T-helper 2 cell treated with Interferon-gamma antibody and Interleukin-4, amounts not matched to agents 5 μg/mL and 100 μg/mL, for 36 hours (primary cell): ENCODE measurements at regions not wholly inside any gene's neighbourhood (a gene's known extent, or its start where the extent isn't known, plus 50 kb on each side); places are given as distances from the start of the nearest gene placed in this dataset.

Experiments
- DNase-seq: peaks from one replicate; pipeline ENCODE4 v3.0.0; 2021; ENCODE audit warnings: low spot score
- H3K27ac Mint-ChIP-seq: one replicate; pipeline ENCODE4 v1.8.0; 2021; ENCODE audit warnings: mild to moderate bottlenecking, mixed read lengths
- H3K27me3 Mint-ChIP-seq: one replicate; pipeline ENCODE4 v1.8.0; 2021; ENCODE audit warnings: low read depth, mixed read lengths
- H3K36me3 Mint-ChIP-seq: one replicate; pipeline ENCODE4 v1.8.0; 2021; ENCODE audit warnings: low read depth, mixed read lengths
- H3K4me1 Mint-ChIP-seq: one replicate; pipeline ENCODE4 v1.8.0; 2021; ENCODE audit warnings: low read depth, mixed read lengths
- H3K4me3 Mint-ChIP-seq: one replicate; pipeline ENCODE4 v1.8.0; 2022; ENCODE audit warnings: mild to moderate bottlenecking, moderate library complexity, mixed read lengths
- H3K9me3 Mint-ChIP-seq: one replicate; pipeline ENCODE4 v1.8.0; 2021; ENCODE audit warnings: mixed read lengths

DNA sequence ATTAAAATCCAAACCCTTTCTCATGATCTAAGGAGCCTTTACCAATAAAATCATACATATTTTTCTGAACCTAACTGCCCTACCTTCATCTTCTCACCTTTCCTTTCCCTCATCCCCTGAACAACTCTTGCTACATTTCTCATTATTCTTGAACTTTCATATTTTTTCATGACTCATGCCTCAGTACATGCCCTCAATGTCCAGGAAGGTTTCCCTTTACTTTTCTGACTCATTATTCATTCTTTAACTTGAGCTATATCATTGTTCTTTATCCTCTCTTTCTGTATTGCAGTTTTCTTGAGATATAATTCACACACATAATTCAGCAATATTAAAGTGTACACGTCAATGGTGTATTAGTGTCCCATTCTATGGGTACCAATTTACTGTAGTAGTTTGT is 231.0 kb downstream of the ALG10B start:
- no peaks in the 10 kb centered on the region for H3K27me3 Mint-ChIP-seq
- H3K36me3 Mint-ChIP-seq, result no peaks in the 10 kb centered on the region
- no peak overlapping the region for H3K27ac Mint-ChIP-seq
- no peak overlapping the region for H3K4me3 Mint-ChIP-seq
- no peaks in the 10 kb centered on the region for H3K4me1 Mint-ChIP-seq
- H3K9me3 Mint-ChIP-seq, result peaks cover 47% of the 10 kb centered on the region
- no peak for DNase-seq

DNA sequence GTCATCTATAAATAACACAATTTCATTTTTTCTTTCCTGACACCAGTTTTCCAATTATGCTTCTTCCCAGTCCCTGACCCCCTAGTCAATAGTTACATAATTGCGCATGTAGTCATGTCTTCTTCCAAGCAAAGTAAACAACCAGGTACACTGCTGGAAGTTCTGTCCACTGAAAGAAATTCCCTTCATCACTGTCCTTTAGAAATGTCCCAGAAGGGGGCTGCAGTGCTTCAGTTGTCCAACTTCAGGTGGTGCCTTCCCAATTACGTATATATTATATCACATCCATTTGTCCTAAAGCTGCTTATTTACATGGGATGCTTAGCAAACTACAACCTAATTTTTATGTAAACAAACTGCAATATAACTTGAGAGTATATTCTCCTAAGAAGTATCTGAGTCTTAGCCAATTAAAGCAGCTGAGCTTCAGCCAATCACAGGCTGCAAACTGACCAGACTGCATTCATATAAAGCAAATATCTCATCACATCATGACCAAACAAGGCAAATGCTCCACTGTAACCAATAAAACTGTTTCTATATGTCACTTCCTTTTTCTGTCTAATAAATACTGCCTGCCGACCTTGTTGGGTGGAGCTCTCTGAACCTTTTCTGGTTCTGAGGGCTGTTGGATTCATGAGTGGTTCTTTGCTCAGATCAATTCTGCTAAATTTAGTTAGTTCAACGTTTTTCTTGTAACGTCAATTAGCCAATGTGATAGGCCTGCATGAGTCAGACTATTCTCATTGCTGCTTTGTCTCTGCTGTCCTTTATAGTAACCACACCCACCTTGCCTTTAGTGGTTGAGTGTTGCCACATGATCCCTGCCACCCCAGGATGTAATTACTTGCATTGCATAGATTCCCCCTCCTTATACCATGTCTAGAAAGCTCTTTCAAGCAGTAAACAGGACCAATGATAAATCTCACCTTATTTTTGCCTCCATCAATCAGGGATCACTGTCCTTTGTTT is 239.3 kb downstream of the ALG10B start:
- no peaks in the 10 kb centered on the region for H3K4me1 Mint-ChIP-seq
- H3K27ac Mint-ChIP-seq, result no peak overlapping the region
- no peaks in the 10 kb centered on the region for H3K27me3 Mint-ChIP-seq
- peaks cover 34% of the 10 kb centered on the region for H3K9me3 Mint-ChIP-seq
- no peak for DNase-seq
- no peak overlapping the region for H3K4me3 Mint-ChIP-seq
- H3K36me3 Mint-ChIP-seq, result no peaks in the 10 kb centered on the region

DNA sequence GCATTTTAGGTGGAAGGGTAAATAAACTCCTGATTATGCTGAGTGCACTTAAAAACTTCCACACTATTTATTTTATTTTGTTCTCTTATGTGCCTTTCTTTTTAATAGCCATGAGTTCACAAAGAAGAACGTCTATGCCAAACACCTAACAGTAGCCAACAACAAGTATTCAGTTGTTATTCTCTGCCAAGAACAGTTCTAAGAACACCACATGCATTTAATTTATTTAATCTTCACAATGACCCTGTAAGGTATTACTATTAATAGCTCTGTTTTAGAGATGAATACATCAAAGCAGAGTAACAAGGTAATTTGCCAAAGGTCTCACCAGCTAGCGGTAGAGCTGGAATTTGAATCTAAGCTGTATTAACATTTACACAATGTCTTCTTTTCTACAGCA is 240.1 kb downstream of the ALG10B start:
- no peaks in the 10 kb centered on the region for H3K36me3 Mint-ChIP-seq
- no peak overlapping the region for H3K27ac Mint-ChIP-seq
- H3K27me3 Mint-ChIP-seq, result no peaks in the 10 kb centered on the region
- no peak overlapping the region for H3K4me3 Mint-ChIP-seq
- no peaks in the 10 kb centered on the region for H3K4me1 Mint-ChIP-seq
- H3K9me3 Mint-ChIP-seq, result peaks cover 26% of the 10 kb centered on the region
- no peak for DNase-seq

DNA sequence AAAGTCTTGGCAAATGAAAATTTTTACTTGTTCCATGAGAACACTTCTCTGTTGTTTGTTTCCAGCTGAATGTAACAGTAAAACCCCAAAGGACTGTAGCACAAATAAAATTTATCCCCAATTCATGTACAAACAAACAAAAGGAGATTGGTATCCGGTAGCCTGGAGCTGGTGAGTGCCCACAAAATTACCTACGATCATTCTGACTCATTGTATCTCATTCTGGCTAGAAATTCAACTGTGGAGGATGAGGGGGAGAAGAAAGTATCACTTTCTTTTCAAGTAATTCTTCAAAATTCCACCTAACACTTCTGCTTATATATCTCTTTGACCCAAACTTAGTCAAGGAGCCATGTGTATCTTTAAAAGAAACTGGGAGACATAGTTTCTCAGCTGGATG is 268.5 kb downstream of the ALG10B start:
- H3K4me3 Mint-ChIP-seq, result no peak overlapping the region
- no peaks in the 10 kb centered on the region for H3K27me3 Mint-ChIP-seq
- DNase-seq, result no peak
- peaks cover 31% of the 10 kb centered on the region for H3K9me3 Mint-ChIP-seq
- H3K4me1 Mint-ChIP-seq, result no peaks in the 10 kb centered on the region
- H3K27ac Mint-ChIP-seq, result no peak overlapping the region
- H3K36me3 Mint-ChIP-seq, result no peaks in the 10 kb centered on the region

DNA sequence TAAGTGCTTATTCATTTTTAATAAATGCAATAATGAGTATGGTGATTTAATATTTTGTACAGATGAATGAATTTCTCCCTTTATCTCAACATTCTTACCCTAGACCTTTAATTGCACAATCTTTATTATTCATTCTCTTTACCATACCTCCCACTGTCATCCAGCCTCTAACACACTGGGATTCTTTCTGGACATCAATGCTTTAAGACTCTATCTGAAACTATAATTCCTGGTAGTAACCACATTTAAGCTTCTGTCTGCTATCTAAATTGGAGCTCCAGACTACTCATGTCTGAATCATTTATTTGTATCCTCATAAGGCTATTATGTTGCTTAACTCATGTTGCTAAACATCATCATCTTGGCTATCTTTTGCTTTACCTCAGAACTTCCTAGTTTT is 270.2 kb downstream of the ALG10B start:
- DNase-seq, result no peak
- no peaks in the 10 kb centered on the region for H3K27me3 Mint-ChIP-seq

DNA sequence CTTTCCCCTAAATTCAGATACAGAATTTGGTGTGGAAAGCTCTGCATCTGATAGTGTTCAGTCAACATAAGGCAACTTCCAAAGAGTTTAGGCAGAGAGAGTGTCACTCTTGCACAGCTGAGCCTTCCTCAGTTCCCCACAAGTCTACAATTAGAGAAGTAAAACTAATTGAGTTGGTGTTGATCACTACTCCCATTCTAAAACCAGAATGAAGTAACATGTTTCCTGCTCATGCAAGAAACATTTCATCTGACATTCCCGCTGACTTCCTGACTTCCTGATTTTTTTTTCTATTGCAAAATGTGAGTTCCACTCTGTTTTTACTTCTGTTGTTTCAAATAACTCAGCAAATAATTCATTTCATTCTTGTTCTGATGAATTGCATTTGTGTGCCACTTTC is 271.0 kb downstream of the ALG10B start:
- Mint-ChIP-seq H3K27ac (no peak overlapping the region), H3K36me3 (no peaks in the 10 kb centered on the region), H3K4me3 (no peak overlapping the region), H3K9me3 (peaks cover 30% of the 10 kb centered on the region), H3K27me3 (no peaks in the 10 kb centered on the region), H3K4me1 (no peaks in the 10 kb centered on the region)
- no peak for DNase-seq

More for the DNA sequence above, 270.2 kb downstream of the ALG10B start:
- H3K9me3 Mint-ChIP-seq, result peaks cover 31% of the 10 kb centered on the region
- H3K36me3 Mint-ChIP-seq, result no peaks in the 10 kb centered on the region
- no peak overlapping the region for H3K4me3 Mint-ChIP-seq
- no peaks in the 10 kb centered on the region for H3K4me1 Mint-ChIP-seq
- no peak overlapping the region for H3K27ac Mint-ChIP-seq

DNA sequence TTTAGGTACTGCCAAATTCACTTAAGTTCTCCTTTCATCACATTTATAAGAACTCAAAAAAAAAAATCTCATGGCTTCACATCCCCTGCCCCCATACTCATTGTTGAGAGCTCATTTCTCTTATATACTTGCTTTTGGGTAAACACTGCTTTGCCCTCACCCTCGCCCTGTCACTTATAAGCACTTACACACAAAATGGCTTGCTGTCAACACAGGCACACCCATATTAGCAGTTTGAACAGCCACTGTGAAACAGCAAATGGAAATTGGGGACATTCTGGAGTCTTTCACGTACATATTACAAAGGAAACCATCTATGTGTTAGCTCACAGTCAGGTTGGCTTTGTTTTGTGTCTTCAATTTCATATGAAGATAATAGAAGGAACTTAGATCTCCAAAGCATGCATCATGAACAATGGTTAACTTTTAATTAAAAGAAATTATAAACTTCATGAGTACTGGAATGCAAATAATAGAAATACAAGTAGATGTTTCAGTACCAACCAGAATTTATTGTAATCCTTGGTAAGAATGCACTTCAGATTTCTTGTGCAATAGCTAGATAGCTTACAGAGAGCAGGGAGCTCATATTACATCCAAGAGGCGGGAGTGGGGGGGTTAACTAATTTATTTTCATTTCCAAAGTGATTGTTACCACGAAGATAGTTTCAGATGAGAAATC is 272.2 kb downstream of the ALG10B start:
- Mint-ChIP-seq H3K27ac (no peak overlapping the region), H3K36me3 (no peaks in the 10 kb centered on the region), H3K9me3 (peaks cover 21% of the 10 kb centered on the region), H3K27me3 (no peaks in the 10 kb centered on the region), H3K4me1 (no peaks in the 10 kb centered on the region), H3K4me3 (no peak overlapping the region)
- no peak for DNase-seq

DNA sequence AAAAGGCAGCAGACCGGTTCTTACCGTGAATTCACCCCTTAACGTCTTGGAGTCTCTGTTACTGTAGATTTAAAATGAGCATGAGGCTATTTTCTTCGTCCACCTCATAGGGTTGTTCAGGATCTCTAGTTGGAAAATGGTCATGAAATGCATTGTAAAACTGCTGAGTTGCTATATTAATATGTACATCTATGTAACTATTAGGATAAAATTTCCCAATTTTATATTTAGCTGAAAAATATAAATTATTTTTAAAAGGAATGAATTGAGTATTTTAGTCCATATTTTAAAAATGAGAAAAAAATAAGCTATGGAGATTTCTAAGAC is 272.7 kb downstream of the ALG10B start:
- H3K4me3 Mint-ChIP-seq, result no peak overlapping the region
- no peaks in the 10 kb centered on the region for H3K36me3 Mint-ChIP-seq
- no peaks in the 10 kb centered on the region for H3K4me1 Mint-ChIP-seq
- H3K9me3 Mint-ChIP-seq, result peaks cover 21% of the 10 kb centered on the region
- DNase-seq, result no peak
- H3K27ac Mint-ChIP-seq, result no peak overlapping the region
- H3K27me3 Mint-ChIP-seq, result no peaks in the 10 kb centered on the region

DNA sequence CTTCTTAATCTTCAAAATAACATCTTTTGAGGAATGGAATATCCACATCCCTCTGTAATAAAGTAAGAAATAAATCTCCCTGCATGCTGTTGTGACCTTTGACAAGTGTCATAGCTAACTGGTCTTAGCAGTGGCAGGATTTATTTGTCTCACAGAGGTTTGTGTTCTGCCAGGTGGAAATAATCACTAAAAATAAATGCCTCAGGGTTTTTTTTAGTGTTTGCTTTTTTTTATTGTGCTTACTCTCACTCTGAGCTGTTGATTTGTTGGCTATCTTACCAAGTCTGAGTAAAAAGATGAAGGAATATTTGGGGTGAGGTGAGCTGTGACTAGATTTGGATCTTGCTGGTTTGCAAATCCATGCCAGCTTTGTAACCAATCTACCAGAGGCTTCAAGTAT is 285.4 kb downstream of the ALG10B start:
- H3K4me1 Mint-ChIP-seq, result no peaks in the 10 kb centered on the region
- no peak for DNase-seq
- H3K9me3 Mint-ChIP-seq, result peaks cover 26% of the 10 kb centered on the region
- no peak overlapping the region for H3K4me3 Mint-ChIP-seq
- H3K36me3 Mint-ChIP-seq, result no peaks in the 10 kb centered on the region
- H3K27me3 Mint-ChIP-seq, result no peaks in the 10 kb centered on the region
- no peak overlapping the region for H3K27ac Mint-ChIP-seq
